ENCODE measurements at regions not wholly inside any gene's neighbourhood (a gene's known extent, or its start where the extent isn't known, plus 50 kb on each side); places are given as distances from the start of the nearest gene placed in this dataset.

DNA sequence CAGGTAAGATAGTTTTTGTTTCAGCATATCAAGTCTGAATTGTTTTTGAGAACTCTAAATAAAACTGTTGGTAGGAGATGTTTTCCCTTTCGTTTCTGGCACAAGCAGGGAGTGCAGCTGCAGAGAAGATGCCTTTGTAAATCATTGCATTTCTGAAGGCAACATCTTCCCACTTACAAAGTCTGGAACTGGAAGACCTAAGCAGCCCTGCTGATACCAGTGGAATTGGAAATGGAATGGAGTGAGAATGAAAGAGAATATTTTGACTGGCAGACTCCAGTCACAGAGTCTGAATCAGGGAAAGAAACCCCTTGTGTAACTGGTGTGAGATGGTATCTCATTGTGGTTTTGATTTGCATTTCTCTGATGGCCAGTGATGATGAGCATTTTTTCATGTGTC, 815.6 kb downstream of the LTN1 start:
- TF ChIP-seq NR3C1 (CRISPR knock-in tag; conservative IDR thresholded peaks at IDR 0.05; ENCODE audit: low read depth), result no peak
- no peak for TF ChIP-seq ETV6 (CRISPR knock-in tag; IDR thresholded peaks at IDR 0.05)
- TF ChIP-seq CTCF (IDR thresholded peaks at IDR 0.05), result no peak
- TF ChIP-seq SOX15 (CRISPR knock-in tag; IDR thresholded peaks at IDR 0.05), result no peak
- TF ChIP-seq, protein P1, sequence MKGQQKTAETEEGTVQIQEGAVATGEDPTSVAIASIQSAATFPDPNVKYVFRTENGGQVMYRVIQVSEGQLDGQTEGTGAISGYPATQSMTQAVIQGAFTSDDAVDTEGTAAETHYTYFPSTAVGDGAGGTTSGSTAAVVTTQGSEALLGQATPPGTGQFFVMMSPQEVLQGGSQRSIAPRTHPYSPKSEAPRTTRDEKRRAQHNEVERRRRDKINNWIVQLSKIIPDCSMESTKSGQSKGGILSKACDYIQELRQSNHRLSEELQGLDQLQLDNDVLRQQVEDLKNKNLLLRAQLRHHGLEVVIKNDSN (CRISPR knock-in tag; IDR thresholded peaks at IDR 0.05), result no peak
- TF ChIP-seq ELF4 (CRISPR knock-in tag; IDR thresholded peaks at IDR 0.05; ENCODE audit: low read depth), result no peak
- no peak for TF ChIP-seq EMX1 (CRISPR knock-in tag; IDR thresholded peaks at IDR 0.05)
- TF ChIP-seq E2F5 (CRISPR knock-in tag; IDR thresholded peaks at IDR 0.05), result no peak
- no peak for TF ChIP-seq PREB (CRISPR knock-in tag; IDR thresholded peaks at IDR 0.05; ENCODE audit: borderline replicate concordance)
- TF ChIP-seq CREB1 (CRISPR knock-in tag; IDR thresholded peaks at IDR 0.05), result no peak
- TF ChIP-seq, protein P2, sequence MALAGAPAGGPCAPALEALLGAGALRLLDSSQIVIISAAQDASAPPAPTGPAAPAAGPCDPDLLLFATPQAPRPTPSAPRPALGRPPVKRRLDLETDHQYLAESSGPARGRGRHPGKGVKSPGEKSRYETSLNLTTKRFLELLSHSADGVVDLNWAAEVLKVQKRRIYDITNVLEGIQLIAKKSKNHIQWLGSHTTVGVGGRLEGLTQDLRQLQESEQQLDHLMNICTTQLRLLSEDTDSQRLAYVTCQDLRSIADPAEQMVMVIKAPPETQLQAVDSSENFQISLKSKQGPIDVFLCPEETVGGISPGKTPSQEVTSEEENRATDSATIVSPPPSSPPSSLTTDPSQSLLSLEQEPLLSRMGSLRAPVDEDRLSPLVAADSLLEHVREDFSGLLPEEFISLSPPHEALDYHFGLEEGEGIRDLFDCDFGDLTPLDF (CRISPR knock-in tag; IDR thresholded peaks at IDR 0.05), result no peak
- TF ChIP-seq FOXK1 (CRISPR knock-in tag; IDR thresholded peaks at IDR 0.05), result no peak
- TF ChIP-seq MAX (CRISPR knock-in tag; IDR thresholded peaks at IDR 0.05), result no peak
- no peak for TF ChIP-seq E2F4 (CRISPR knock-in tag; IDR thresholded peaks at IDR 0.05; ENCODE audit: borderline replicate concordance, low read depth)
